HPDE6-E6E7 (cell line): ENCODE measurements at regions not wholly inside any gene's neighbourhood (a gene's known extent, or its start where the extent isn't known, plus 50 kb on each side); places are given as distances from the start of the nearest gene placed in this dataset.
"Not testable (repeated sequence)": the region's sequence is repeated elsewhere in the genome, so short reads cannot be mapped to it uniquely, and the experiment has no call there.

Experiments used
- DNase-seq: peaks from one replicate; pipeline ENCODE4 v3.0.0; 2011; ENCODE audit warnings: missing footprints; ENCODE audit errors: extremely low spot score

DNA sequence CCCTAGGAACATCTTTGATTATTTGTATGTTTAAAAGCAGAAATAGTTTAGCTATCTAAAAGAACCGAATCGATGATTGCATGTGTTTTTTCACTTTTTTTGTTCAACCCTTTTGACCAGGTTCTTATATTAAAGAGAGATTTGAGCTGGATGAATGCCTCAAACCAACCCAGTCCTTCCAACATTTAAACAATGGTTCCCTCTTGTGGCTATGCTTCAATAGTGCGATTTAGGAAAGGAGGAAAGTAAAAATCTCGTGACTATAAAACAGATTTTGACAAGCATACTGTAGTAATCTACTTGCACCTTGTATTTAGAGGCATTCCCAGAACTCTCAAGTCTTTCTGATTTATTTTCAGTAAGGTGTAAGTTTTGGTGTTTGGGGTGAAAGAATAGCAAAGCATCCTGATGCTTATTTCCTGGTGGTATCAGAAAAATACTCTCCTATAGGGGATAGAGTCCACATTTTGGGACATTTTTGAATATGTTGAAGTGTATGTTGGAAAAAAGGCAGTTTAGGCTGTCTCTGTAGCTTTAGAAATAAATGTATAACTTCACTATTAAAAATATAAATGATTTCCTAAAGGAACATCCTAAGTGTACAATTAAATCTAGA lies 159.6 kb upstream of the KCNH8 start:
- DNase-seq: no peak

DNA sequence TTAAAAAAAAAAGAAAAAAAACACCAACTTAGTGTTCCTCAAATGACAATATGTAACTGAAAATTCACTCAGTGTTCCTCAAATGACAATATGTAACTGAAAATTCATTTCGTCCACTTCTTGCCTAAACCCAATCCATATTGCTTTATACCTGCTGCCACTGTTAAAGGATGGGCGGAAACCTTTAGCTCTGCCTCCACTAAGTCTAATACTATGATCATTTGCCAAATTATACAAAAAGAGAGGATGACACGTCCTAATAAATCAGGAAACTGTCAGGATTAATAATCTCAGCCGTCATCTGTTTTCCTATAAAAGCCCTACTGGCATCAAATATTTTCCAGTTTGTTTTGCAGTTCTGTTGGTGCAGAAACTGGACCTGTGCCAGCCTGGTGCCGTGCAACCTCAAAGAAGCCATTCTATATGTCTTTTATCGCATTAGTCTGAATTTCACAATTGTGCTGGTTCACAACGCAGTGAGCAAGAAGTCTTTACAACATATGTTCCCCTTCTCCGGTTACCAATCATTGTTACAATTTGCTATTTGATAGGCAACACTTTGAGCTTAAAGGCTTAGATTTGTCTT lies 160.4 kb upstream of the KCNH8 start:
- DNase-seq: no peak

DNA sequence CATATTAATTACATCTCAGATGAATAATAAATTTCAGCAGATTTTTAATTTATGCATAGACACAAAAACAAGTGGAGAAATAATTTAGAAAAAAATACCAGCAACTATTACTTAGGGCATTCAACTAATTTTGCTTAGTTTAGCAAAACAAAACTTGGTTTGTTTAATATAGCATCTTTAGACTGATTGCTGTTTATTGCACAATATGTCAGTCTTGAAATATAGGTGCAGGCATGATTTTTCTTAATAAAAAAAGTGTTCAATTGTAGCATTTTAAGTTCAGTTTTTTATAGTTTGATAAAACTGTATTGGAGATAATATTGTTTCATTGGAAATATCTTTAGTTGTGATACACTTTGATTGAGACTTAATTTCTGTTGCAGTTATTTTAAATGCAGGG lies 161.2 kb upstream of the KCNH8 start:
- no peak for DNase-seq

DNA sequence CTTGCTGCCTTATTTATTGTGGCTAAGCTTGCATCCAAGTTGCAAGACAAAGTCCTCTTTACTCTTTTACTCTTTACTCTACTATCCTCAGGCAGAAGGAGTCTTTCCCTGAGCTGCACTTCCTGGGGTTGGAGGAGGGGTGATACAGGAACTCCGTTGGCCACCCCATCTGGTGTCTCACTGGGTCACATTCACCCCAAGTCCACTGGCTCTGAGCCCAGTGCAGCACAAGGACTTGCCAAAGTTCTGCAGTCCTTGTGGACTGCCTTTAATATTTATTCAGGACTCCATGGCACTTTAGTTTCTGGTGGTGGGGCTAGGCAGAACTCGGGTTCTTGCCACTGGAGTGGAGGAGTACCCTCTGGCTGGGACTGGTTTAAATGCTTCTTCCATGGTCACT lies 165.4 kb upstream of the KCNH8 start:
- DNase-seq: no peak

DNA sequence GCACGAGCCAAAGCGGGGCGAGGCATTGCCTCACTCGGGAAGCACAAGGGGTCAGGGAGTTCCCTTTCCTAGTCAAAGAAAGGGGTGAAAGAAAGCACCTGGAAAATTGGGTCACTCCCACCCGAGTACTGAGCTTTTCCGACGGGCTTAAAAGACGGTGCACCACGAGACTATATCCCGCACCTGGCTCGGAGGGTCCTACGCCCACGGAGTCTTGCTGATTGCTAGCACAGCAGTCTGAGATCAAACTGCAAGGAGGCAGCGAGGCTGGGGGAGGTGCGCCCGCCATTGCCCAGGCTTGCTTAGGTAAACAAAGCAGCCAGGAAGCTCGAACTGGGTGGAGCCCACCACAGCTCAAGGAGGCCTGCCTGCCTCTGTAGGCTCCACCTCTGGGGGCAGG lies 172.2 kb upstream of the KCNH8 start:
- DNase-seq: not testable (repeated sequence)

DNA sequence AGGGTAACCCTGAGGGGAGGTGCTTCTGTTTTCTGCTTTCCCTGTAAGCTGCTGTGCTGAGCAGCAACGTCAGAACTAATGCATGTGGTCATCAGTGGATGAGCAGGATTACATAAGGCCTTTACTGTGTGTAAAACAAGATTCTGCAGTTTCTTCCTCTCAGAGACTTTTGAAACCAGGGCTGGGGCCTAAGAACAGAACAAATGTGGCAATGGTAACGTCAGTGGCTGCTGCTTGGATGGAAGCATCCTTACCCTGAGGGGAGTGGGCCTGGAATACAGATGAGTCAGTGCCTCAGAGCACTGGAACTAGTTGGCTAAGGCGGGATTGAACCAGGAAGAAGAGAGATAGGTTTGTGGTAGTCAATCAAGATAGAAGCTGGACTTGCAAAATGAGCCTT lies 180.2 kb upstream of the KCNH8 start:
- DNase-seq: no peak

DNA sequence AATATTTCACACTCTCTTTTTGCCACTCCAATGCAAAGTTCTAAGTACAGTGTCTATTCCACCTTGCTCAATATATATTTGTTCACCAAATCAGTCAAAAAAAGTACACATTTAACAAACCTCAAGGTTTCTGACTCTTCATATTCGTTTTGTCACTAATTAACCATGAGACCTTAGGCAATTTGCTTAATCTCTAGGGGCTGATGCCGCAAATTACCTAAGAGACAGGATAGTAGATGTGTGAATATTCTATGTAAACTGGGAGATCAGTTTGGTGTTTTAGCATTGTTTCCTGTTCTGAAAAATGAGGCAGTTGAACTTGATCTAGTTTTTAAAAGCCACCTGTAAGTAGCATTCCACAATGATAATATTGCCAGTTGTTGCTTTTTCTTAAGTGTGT lies 182.5 kb upstream of the KCNH8 start:
- DNase-seq: no peak

DNA sequence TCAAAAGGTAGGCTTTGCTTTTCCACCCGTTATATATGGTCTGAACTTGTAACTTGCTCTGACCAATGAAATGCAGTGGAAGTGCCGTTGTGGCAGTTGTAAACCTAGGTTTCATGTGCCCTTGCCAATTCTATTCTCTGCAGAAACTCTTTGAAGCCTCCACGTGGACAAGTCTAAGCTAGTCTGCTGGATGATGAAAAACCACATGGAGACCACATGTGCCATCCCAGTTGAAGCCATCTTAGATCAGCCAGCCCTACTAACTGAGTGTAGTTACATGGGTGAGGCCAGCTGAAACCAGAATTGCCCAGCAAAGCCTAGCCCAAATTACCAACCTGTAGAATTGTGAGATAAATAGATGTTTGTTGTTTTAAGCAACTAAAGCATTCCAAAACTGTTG lies 183.7 kb upstream of the KCNH8 start:
- no peak for DNase-seq

DNA sequence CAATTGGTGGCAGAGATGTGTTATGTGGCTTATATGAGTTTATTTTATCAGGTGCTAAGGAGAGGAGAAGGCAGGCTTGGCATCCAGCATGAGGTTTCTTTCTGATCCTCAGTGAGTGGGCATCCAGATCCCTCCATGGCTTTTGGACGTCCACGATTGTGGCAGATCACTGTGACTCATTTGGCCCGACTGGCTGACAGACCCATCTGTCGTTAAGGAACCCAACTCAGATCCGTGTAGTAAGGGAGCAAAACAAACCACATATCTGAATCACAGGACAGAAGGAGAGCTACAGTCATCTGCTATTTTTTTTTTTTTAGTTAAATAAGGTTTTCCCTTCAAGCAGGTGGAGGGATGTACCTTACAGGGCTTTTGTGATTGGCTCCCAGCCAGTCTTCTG lies 197.0 kb upstream of the KCNH8 start:
- no peak for DNase-seq

DNA sequence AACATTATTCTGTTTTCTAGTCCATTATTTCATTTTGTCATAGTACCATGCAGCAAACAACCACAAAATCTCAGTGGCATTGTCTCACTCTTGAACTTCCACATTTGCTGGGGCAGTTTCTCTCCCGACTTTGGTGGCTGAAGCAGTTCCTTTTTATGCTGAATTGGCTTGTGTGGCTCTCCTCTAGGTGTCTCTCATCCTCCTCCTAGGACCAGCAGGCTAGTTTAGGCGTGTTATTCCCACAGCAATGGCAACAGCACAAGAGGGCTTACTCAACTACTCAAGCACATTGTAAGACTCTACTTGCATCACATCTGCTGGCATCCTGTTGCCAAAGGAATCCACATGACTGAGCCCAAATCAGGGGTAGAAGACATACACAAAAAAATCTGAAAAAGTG lies 201.8 kb upstream of the KCNH8 start:
- no peak for DNase-seq

DNA sequence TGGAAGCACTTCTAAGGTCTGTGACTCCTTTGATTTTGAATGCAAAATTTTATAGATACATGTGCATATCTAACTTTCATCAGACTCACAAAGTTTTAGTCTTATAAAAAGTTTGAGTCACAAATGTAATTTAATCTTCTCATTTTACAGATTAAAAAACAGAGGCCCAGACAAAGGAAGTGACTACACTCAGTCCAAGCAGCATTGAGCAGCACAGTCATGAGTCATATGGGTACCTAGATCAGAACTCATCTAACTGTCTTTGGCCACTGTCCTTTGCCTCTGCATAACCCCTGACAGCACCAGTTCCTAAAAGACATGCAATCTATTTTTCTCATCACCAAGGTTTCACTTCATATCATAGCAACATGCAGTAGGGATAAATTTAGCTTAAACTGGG lies 210.7 kb upstream of the KCNH8 start:
- DNase-seq: no peak

DNA sequence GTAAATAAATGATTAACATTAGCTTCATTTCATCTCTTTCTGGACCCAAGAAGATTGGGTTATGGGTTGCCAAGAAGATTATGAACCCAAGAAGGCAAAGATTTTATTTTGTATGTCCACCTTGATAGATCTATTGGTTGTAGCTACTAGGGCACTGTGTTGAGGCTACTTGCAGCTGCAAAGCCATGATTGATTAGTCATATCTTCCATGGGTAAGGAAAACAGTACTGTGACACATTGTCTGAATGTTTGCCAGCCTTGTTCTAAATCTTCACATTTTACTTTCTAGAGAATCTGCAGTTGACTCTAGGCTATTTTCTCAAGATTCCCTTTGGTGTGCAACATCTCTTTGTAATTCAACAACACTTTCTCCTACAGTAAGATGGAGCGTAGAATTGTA lies 229.2 kb upstream of the KCNH8 start:
- DNase-seq: no peak

DNA sequence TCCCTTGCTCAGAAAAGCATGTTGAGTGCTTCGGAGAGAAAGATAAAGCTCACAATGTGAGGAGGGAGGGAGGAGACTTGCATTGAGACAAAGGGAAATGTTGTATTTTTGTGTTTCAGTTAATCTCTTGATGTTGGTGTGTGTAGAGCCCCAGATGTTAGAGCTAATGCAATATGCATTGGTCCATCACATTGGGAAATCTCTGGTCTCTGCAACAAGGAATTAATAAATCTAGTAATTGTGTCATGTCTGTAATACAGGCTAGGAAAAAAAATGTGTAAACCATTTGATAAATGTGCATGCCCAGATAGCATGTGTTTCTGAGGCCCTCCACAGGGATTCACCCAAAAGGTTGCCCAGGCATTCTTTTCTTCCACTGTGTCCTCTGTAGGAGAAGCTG lies 230.4 kb upstream of the KCNH8 start:
- DNase-seq: no peak

DNA sequence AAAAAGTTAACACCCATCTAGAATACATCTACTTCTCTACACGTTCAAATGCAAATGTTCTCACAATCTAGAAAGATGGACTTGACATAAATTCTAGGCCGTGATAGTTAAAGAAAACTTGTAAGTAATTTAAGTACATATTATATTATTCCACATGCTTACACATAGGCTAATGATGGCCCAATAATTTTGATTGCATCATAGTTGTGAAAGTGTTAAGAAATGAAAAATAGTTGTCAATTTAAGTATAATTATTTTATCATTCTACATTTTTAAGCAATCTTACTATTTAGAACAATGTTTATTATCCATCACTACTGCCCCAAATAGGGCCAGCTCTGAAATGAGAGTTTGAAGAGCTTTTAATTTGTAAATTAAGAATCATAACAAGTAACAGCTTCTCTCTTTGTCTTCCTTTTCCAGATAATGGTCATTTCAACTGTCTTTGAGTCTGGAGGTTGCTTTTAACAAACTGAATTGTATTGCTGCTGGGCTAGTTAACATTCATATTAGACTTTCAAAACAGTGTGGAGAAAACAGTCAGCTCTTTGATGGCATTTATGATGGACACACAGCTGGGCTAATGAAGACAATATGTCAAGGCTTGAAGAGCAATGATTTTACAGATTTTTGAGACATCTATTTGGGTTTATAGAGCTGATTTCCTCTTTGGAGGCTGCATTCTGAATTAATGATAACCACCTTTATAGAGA lies 246.1 kb upstream of the KCNH8 start:
- DNase-seq: no peak

DNA sequence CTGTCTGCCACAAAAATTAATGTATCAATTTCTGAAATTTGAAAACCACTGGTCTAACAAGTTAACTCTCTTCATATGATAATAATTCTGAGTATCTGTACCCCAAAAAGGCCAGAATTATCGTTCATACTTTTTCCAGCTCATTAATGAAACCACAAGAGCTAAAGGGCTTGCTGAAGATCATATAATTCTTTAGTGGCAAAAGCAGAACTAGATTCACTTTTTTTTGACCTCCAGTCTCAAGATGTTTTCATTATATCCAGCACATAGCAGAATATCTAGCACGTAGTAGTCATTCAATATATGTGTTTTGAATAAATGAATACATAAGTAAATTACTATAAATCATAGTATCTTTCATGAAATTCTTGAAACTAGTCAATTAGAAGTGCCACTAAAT lies 246.7 kb upstream of the KCNH8 start:
- DNase-seq: no peak

DNA sequence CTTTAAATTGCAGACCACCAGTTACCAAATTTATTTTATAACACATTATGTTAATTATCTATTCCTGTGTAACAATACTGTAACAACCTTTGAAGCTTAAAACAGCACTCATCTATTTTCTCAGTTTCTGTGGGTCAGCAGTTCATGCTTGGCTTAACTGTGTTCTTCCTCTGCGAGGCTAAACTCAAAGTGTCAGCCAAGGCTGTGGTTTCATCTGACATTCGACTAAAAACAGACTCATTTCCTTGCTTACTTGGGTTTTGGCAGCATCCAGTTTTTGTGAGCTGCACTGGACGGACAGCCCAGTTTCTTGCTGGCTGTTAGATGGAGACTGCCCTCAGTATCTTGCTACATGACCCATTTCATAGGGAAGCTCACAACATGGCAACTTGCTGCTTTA lies 247.3 kb upstream of the KCNH8 start:
- DNase-seq: no peak

DNA sequence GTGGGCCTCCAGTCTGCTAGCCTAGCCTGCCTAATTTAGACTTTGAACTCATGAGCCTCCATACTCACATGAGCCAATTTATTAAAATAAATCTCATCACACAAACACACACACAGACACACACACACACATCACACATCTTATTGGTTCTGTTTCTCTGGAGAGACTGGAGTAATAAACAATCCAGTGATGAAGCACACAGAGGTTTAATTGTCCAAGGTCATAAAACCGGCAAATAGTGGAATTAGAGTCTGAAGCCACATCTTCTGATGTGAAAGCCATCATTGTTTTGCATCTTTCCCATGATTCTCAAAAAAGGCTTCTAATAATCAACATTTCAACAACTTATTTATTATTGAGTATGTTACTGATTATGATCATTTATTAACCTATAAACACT lies 249.4 kb upstream of the KCNH8 start:
- DNase-seq: no peak

DNA sequence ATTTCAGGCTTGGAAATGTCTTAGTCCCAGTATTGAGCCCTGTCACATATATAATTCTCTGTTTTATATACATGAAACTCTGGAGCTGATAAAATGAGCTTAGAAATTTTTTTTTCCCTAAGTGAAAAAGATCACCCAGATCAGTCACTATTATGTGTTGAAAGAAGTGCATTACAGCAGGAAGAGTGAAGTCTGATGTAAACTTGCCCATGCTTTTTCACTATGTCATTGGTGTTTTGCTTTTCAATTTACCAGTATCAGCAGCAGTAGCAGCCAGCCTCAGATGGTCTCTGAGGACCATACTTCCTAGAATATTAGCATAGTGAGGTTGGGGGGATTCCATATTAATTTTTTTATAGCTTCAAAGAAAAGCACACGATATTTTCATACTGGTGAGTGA lies 255.6 kb upstream of the KCNH8 start:
- DNase-seq: no peak

DNA sequence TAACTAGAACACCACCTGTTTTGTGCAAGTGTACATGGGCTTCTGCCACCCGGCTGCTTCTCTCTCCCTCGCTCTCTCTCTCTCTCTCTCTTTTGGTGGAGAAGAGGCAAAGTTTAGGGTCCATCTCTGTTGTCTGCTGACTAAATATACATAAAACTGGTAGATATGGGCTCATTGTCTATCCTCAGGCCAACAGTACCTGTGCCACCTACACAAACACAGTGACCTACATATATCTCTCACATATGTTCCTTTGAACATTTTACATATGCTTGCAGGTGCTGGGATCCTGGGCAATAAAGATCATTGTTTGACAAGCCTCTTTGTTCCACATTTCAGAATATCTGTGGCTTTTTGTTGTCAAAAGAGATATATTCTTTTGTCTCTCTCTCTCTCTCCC lies 256.3 kb upstream of the KCNH8 start:
- DNase-seq: no peak

DNA sequence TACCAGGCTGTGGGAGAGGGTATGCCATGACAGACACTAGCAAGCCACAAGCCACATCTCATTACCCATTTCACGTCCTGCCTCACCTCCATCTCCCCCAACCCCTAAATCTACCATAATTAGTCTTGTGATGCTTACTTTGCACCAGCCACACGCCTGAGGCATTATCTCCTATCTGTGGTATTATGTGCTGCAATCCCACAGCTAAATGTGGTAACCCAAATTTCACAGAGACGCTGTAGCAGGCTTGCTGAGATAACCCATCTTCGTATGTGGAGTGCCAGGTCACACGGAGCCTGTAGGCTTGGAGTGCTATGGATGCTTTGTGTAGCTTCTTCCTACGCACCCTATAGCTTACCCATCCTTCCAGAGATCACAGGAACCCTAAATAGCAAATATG lies 256.7 kb upstream of the KCNH8 start:
- no peak for DNase-seq

DNA sequence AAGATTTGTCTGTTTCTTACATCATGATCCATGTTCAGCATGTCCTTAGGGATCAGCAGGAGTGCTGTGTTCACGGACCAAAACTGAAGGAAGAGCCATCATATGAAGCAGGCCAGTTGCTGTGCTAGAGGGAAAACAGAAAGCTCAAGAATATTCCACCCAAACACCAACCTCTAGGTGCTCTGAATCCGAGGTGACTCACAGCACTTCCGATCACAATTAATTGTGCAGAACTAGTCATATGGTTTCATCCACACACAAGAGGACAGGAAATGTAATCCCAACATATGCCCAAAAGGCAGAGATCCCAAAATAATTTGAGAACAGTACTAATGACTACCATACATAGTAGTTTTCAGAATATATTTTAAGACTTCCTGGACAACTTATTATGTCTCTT lies 257.9 kb upstream of the KCNH8 start:
- no peak for DNase-seq

DNA sequence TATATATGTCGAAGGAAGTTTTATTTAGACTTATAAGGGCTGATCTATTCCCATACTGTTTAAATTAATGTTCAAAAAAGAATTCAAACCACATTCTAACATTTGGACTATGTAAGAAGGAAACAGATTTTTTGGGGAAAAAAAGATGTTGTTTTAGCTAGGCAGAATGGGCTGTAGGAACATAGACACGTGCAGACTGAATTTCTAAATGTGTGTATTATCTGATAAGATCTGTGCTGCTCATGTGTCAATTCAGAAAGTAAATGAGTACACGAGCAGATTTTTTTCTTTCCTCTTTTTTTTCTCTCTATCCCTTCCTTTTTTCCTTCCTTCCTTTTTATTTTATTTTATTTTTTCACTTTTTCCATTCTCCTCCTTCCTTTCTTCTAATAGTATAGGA lies 259.5 kb upstream of the KCNH8 start:
- no peak for DNase-seq

DNA sequence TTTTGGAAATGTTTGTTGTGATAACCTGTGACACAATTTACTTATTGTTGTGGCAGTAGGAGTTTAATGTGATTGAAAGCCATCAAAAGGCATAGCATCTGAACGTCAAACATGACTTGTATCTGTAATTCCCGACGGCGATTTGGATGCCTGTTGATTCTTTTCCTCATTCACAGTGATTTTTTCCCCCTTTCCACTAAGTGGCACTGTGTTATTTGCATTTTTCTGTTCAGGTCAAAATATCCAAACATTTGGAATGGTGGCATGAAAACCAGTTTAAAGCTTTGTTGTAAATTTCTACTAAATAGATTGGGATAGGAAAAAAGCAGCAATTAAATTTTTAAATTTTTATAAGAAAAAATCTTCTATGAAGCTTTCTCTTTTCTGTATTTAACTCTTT lies 259.9 kb upstream of the KCNH8 start:
- DNase-seq: no peak

DNA sequence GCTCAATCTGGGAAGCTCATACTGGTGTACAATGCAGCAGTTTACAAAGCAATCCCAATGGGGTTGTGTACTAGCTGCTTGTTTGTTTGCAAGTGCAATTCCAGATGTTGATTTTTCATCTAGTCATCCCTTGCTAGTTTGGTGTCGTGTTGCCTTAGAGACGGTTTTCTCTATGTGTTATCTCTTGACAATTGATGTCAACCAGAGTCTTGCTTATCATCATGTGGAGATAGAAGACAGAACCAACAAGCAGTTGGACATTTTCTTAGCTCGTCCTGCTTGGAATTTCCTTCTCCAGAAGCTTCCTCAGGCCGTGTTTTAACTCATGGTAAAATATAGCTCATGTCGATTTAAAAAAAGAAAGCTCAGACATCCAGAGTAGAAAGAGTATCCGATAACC lies 262.0 kb upstream of the KCNH8 start:
- DNase-seq: no peak
